Medulla oblongata (tissue), 1 donor: ENCODE measurements at regions not wholly inside any gene's neighbourhood (a gene's known extent, or its start where the extent isn't known, plus 50 kb on each side); places are given as distances from the start of the nearest gene placed in this dataset.

Experiments
- DNase-seq: peaks from one replicate; pipeline ENCODE4 v3.0.0-alpha.2; 2015; ENCODE audit errors: extremely low spot score

- no peak for DNase-seq
Observed at GRCh38 chr2:129296396-129296795, 683.1 kb upstream of the RAB6C start.

DNA sequence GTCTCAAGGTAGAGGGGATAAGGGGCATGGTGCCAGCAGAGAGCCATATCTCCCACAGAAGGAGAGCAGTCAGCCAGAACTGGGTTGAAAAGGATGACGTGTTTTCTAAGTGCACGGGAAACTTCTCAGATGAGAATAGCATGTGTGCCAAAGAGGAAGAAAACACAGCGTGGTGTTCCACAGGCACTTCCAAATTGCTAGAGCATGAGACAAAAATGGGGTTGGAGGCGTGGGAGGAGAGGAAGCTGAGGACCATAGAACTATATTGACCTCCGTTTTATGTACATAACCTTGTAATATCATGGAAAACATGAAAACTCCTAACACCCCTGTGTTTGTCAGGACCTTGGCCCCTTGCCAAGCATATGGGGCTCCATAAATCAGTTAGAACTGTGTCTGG lies 682.7 kb upstream of the RAB6C start:
- DNase-seq, result peak; percentile 71

DNA sequence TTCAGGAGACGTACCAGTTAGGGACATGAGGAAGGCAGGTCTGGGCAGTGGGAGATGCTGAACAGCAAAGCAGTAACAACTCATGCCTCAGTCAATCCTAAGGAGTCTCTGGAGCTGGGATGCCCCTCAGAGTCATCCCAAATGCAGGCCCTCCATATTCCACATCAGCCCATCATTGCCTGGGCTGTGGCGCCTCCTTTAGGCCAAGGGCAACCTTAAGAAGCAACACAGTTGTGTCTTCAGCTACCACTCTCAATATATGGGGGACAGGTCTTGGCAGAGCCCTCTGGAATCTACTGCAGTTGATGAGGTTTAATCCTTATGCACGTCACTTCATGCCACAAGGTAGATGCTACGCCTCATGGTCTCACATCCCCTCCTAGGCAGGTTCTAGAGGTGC lies 682.0 kb upstream of the RAB6C start:
- no peak for DNase-seq

- no peak for DNase-seq
Observed at GRCh38 chr2:129299338-129299737, 680.1 kb upstream of the RAB6C start.

GRCh38 chr2:129299756-129300155 lies 679.7 kb upstream of the RAB6C start:
- no peak for DNase-seq

DNA sequence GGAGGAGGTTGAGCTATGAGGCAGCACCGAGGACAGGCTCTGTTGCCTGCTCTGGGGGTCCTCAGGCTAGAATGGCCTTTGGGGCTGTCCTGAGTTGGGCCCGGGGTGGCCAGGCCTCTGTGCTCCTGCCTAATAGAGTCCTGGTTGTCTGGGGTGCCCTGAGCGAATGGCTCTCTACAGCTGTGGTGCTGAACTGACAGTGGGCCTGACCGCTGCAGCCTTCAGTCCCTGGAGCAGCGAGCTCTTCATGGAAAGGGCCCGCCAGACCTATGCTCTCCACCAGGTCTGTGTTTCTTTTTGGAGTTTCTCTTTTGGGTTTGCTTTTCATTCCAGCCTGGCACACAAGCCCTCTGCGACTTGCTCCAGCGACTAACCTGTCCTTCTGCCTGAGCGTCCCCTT lies 679.0 kb upstream of the RAB6C start:
- DNase-seq, result no peak

DNA sequence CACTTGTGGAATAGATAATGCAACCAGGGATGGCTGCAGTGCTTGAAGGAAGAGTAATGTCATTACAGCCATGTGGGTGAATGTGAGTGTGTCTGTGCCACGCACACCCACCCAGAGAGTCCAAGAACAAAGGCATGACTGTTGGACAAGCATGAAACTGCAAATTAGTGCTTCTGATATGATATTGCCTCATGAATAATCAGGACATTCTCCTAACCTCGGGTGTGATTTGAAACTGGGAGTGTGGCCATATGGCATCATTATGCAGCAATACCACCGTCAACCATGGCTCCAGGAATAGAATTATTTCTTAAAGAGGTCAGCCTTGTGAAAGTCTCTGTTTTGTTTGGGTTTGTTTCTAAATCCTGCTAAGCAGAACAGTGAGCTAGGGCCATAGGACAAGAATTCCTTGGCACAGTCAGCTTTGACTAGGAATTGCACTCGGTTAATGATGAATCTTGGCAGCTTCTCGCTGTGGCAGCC lies 678.0 kb upstream of the RAB6C start:
- DNase-seq, result peak; percentile 42

DNA sequence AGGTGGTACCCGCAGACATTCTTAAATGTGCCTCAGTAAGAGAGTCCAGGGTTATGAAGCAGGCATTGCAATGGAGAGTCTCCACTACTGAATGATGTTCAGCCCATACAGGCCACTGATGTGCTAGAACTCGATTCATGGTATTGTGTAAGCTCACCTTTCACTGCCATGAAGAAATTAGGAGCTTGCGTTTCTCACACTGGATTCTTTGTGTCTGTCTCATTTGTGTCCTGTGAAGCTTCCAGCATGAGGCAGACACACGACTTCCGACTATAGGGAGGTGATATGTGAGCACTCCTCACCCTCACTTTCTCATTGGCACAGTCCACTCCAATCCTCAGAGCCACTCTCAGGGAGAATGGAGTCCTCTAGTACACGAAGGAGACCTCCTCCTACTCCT lies 677.4 kb upstream of the RAB6C start:
- no peak for DNase-seq

DNA sequence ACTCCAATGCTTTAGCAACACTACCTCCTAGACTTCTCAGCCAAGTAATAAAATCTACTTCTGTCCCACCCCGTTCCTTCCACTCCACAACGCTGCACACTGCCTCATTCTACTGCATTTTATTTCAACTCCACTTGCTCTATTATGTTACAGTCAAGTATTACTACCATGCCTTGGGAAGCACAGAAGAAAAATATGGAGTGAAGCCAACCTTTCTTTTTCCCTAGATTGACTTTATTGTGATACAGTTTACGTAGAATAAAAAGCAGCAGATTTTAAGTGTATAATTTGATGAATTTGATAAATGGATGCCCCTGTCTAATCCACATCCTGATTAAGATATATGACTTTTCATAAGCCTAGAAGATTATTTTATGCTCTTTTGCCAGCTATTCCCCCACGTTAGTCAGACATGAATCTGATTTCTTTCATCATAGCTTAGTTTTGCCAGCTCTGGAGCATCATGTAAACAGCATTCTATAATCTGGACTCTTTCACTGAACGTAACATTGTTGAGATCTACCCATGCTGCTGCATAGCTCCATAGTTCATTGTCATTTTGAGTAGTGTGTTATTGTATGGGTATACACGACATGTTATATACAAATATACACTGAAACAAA lies 676.8 kb upstream of the RAB6C start:
- DNase-seq, result no peak

DNA sequence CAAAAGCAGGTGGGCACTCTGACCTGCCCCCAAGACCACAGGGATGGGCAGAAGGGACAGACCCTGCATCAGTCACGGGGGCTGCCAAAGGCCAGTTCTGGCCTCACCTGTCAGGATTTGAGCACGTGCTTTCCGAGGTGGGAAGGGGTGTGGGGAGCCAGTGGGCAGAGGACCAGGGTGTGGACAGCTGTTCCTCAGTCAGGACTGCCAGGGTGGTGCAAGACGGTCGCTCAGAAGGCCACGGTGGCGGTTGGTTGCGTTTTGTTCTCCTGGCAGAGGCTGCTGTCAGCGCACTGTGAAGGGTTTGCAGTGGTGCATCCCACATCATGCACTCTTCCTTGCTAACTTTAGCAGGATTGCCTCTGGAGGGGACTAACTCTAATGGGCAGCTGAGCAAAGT lies 665.3 kb upstream of the RAB6C start:
- no peak for DNase-seq

DNA sequence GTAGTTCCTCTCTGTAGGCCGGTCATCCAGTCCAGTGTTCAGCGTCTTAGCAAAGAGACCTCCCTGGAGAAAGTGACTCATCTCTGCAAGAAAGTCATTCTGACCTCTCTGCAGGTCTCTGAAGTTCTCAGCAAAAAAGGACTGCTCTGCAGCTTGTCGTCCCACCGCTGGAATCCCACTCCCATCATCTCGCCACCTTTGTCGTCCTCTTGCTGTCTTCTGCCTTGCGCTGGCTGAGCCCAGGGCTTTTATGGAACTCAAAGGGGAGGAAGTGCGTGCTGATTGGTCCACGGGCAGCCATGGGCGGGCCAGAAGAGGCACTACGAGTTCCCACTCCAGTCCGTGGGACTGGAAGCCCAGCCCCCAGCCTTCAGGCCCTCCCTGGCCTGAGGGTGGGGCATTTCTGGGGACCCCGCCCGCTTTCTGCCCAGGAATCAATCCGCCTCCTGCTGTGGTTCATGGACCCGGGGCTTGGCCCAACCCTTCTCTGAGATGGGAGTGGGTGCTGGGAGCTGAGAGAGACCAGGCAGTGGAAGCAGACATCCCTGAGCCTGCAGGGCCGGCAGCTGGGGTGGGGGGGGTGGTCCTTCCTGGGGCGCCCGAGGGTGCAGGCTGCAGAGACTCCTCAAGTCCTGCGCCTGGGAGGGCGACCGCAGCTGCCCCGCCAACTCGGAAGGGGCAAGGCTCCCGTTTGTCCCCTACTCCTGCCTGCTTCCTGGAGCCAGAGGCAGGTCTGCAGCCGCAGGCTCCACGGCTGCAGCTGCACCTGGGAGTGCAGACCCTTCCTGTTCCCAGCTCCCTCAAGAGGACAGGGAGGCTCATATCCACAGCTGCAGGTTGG lies 660.7 kb upstream of the RAB6C start:
- DNase-seq, result no peak

DNA sequence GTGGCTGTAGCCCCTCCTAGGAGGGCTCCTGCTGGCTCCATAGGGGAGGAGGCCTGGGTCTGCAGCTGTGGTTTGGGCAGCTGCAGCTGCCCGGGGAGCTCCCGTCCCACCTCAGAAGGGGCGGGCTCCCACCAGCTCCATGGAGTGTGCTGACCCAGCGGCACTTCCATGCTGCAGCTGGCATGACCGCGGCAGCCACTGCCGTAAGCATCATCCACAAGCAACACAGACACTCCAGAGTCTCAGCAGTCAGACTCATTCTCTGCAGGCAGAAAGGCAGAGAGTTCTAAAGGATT lies 660.1 kb upstream of the RAB6C start:
- no peak for DNase-seq

- DNase-seq, result no peak
Observed at GRCh38 chr2:129320288-129320687, 659.2 kb upstream of the RAB6C start.

DNA sequence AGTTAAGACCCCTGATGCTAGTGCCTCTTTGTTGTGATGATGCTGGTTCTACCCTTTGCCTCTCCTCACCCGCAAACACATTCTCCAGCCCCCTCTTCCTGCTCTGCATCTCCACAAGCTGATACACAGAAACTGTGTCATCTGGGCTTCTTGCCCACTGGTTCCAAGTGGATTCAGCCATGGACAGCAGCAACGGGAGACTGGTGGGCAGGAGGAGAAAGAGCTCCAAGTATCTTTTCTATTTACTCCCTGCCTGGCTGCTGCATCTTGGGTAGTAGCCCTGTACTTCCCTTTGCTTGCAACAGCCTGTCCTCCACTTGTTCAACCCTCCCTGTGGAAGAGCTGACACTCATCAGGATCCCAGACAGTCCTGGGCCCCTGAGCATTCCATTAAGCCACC lies 655.1 kb upstream of the RAB6C start:
- DNase-seq, result no peak

GRCh38 chr2:129325151-129325550 lies 654.3 kb upstream of the RAB6C start:
- DNase-seq, result no peak

DNA sequence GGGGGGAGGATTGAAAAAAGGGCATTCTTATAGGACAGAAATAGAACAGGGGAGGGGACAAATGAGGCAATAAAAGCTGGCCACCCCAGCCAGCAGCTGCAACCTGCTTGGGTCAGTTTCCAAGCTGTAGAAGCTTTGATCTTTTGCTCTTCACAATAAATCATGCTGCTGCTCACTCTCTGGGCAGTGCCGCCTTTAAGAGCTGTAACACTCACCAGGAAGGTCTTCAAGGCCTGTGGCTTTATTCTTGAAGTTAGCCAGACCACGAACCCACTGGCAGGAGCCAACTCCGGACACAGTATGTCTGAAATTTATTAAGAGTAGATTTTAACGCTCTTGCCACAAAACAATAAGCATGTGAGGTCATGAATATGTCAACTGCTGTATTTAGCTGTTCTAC lies 649.9 kb upstream of the RAB6C start:
- DNase-seq, result no peak

DNA sequence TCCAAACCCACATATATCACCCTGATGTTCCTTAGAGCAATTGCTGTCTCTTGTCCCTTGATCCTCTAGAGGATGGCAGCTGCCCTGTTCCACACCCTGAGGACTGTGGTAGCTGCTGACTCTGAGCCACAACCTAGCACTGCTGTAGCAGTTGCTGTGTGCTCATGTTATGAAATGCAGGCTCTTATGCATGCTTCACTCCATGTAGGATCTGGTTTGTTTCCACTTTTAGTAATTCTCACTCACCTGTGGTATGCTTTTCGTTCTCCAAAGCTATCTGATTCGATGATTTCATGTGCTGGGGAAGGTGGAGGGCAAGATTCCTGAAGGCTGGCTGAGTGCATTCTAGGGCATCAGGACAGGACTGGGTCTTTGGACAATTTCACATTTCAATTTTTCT lies 649.0 kb upstream of the RAB6C start:
- no peak for DNase-seq

DNA sequence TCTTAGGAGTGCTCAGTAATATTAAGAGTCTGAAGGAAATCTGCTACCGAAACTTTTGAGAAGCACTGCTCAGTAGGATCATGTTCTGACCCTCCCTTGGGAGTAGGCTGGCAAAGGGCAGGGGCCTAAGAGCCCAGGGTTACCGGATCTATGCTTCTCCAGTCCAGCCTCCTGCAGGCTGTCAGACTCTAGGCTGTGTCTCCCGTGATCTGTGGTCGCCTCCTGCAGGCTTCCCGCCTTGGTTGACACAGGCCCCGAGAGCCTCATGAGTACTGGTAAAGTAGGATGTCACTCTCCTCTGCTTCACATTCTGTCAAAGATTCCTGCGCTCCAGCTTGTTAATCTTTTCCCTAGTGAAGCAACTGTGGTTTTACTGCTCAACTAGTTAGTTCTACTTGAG lies 647.8 kb upstream of the RAB6C start:
- DNase-seq, result no peak

DNA sequence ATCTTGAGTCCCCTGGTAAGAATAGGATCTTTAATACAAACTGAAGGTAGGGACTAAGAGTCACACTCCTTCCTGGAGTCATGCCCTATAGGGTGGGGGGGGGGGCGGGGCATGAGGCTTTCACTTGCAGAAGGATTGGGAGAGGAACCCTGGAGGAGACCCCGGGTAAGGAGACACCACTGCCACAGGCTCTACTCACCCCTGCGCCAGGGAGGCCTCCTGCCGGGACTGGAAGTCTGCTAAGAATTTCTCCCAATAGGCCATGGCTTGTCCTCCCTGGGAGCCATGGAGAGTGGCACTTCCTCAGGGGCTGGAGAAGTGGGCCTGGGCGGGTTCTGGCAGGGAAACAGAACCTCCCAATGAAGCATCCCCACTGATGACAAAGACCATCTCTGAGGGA lies 645.3 kb upstream of the RAB6C start:
- no peak for DNase-seq

GRCh38 chr2:129334696-129335410 lies 644.6 kb upstream of the RAB6C start:
- no peak for DNase-seq

GRCh38 chr2:129336276-129336675 lies 643.2 kb upstream of the RAB6C start:
- no peak for DNase-seq

DNA sequence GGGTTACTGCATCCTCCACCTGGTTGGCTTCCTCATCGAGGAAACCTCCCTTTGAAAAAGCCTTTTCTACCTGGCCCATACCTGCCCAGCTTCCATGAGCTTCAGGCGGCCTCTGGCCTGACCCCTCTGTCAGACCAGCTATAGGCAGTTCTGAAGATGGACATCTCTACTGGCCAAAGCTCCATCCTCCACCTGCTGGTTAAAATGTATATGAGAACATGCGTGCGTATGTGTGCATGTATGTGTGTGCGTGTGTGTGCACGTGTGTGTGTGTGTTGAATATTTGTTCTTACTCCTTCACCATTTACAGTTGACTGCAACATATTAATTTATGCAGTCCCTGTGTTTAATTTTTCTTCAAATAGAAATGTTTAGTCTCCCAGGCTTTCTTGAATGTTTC lies 642.4 kb upstream of the RAB6C start:
- no peak for DNase-seq

GRCh38 chr2:129345540-129345939 lies 633.9 kb upstream of the RAB6C start:
- DNase-seq, result no peak
